ENCODE measurements at regions not wholly inside any gene's neighbourhood (a gene's known extent, or its start where the extent isn't known, plus 50 kb on each side); places are given as distances from the start of the nearest gene placed in this dataset.

DNA sequence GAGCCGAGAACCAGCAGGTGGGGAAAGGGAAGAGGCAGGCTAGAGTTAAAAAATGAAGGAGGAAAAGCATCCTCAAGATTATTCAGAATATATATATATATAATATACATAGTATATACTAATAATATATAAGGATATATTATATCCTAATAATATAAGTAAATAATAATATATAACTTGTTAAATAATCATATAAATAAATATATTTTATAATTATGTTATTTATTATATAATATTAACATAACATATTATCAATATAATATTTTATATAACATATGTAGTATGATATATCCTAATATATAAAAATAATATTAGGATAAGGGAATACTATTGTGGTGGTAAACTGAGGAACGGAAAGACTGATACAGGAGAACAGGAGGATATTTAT is 171.8 kb downstream of the TRIM27 start:
- Mint-ChIP-seq H3K9me3 (ENCODE audit: insufficient read depth) (peaks cover 13% of the 10 kb centered on the region), H3K4me1 (ENCODE audit: low read depth) (no peaks in the 10 kb centered on the region), H3K4me3 (no peak overlapping the region), H3K36me3 (ENCODE audit: low read depth) (no peaks in the 10 kb centered on the region), H3K27ac (no peak overlapping the region), H3K27me3 (ENCODE audit: low read depth) (peaks cover 12% of the 10 kb centered on the region)
- POLR2A ChIA-PET, result interaction anchor here (0.6 kb wide), 1 partner anchor 59 kb away, joined by 3 read pairs; no protein-coding TSS in a partner anchor
- no peak for DNase-seq
- ATAC-seq, result no peak
- CTCF ChIA-PET, result no interaction called here

DNA sequence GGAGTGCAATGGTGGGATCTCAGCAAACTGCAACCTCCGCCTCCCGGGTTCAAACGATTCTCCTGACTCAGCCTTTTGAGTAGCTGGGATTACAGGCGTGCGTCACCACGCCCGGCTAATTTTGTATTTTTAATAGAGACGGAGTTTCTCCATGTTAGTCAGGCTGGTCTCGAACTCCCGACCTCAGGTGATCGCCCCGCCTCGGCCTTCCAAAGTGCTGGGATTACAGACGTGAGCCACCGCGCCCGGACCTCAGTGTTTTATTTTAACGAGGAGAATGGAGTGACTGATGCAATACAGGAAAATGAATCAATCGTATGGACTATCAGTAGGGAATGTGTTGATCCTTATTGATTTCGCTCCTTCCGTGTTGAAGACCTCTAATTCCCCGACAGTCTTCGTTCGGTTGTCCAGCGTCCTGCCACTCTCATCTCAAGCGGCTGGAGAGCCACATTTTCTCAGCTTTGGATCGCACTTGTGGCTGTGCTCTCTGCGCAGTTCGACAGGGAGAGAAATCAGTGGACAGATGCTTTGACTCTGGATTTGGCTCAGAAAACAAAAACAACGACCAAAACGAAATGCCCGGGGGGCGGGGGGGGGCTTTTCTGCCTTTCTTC is 166.2 kb downstream of the TRIM27 start:
- Mint-ChIP-seq H3K4me1 (ENCODE audit: low read depth) (no peaks in the 10 kb centered on the region), H3K36me3 (ENCODE audit: low read depth) (no peaks in the 10 kb centered on the region), H3K27me3 (ENCODE audit: low read depth) (peaks cover 9% of the 10 kb centered on the region), H3K27ac (no peak overlapping the region), H3K4me3 (no peak overlapping the region), H3K9me3 (ENCODE audit: insufficient read depth) (no peaks in the 10 kb centered on the region)
- ATAC-seq (no peak), DNase-seq (no peak)
- ChIA-PET POLR2A (no interaction called here), CTCF (no interaction called here)

DNA sequence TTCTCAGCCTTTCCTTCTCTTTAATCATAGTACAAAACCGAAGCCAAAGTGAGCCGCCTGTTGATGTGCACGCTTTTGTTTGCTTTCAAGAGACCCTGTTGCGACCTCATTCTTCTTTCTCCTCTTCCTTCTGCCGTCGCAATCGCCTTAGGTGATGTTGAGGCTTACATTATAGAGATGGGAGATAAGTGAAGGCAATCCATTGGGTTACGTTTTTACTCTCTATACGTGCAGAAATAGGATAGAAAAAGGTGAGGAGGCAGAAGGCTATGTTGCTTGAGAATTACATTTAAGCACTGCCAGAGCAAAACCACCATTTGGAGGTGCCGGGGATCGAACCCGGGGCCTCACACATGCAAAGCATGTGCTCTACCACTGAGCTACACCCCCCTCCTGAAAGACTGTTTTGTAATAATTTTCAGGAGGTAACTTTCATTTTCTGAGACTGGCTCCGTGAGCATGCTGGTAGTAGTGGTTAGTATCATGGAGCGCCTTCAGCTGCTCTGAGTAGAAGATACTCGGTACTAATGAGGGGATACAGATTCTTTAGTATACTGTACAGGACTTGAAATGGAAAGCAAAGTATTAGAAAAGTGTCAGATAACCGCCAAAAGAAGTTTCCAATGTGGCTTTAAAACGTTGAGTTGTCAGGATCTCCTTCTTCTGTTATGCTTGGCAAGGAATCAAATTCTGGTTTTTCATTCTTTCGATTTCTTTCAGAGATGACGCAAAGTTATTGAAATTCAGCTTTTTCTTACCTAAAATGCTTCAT is 165.6 kb downstream of the TRIM27 start:
- H3K4me1 Mint-ChIP-seq (ENCODE audit: low read depth), result no peaks in the 10 kb centered on the region
- H3K36me3 Mint-ChIP-seq (ENCODE audit: low read depth), result no peaks in the 10 kb centered on the region
- H3K9me3 Mint-ChIP-seq (ENCODE audit: insufficient read depth), result no peaks in the 10 kb centered on the region
- peaks cover 9% of the 10 kb centered on the region for H3K27me3 Mint-ChIP-seq (ENCODE audit: low read depth)
- DNase-seq (no peak), ATAC-seq (no peak)
- H3K4me3 Mint-ChIP-seq, result no peak overlapping the region
- H3K27ac Mint-ChIP-seq, result no peak overlapping the region
- ChIA-PET POLR2A (no interaction called here), CTCF (no interaction called here)

DNA sequence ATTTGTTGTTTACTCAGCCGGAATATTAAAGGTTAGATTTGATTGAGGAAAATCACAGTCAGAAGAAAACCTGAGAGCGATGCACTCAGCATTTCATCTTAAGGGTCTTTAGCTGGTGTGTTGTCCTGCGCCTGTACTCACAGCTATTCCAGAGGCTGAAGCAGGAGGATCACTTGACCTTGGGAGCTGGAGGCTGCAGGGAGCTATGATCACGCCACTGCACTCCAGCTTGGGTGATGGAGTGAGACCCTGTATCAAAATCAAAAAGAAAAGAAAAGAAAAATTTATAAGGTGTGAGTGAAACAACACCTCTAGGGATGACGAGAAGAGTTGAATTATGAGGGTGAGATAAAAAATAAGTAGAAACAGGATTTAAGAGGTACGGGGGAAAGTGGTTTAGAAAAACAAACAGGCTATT is 165.0 kb downstream of the TRIM27 start:
- ChIA-PET POLR2A (no interaction called here), CTCF (no interaction called here)
- ATAC-seq (no peak), DNase-seq (no peak)
- Mint-ChIP-seq H3K27me3 (ENCODE audit: low read depth) (peaks cover 9% of the 10 kb centered on the region), H3K27ac (no peak overlapping the region), H3K9me3 (ENCODE audit: insufficient read depth) (no peaks in the 10 kb centered on the region), H3K4me3 (no peak overlapping the region), H3K36me3 (ENCODE audit: low read depth) (no peaks in the 10 kb centered on the region), H3K4me1 (ENCODE audit: low read depth) (no peaks in the 10 kb centered on the region)

DNA sequence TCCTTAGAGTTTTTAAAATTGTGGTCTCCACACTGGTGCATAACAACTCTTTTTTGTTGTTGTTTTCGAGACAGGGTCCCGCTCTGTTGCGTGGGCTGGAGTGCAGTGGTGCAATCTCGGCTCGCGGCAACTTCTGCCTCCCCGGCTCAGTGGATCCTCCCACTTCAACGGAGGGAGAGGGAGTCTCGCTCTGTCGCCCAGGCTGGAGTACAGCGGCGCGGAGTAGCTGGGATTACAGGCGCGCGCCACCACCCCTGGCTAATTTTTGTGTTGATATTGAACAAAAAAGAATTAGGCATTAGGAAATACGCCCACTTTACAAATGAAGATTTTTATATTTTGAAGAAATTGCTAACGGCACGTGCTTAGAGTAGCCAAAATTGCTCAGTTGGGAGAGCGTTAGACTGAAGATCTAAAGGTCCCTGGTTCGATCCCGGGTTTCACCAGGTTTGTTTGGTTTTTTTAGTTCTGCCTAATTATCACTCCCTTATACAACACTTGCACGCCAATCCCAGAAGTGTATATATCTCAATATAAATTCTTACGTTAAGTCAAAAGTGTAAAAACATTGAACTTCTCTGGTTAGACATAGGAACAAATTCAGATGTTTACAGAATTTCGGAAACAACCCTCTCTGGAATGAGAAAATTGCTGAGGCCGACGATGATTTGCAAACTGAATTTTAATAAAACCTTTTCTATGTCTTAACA is 159.6 kb downstream of the TRIM27 start:
- no peaks in the 10 kb centered on the region for H3K36me3 Mint-ChIP-seq (ENCODE audit: low read depth)
- peaks cover 4% of the 10 kb centered on the region for H3K9me3 Mint-ChIP-seq (ENCODE audit: insufficient read depth)
- ChIA-PET CTCF (no interaction called here), POLR2A (no interaction called here)
- no peaks in the 10 kb centered on the region for H3K4me1 Mint-ChIP-seq (ENCODE audit: low read depth)
- H3K27me3 Mint-ChIP-seq (ENCODE audit: low read depth), result peaks cover 51% of the 10 kb centered on the region
- ATAC-seq (no peak), DNase-seq (no peak)
- H3K27ac Mint-ChIP-seq, result no peak overlapping the region
- H3K4me3 Mint-ChIP-seq, result no peak overlapping the region

DNA sequence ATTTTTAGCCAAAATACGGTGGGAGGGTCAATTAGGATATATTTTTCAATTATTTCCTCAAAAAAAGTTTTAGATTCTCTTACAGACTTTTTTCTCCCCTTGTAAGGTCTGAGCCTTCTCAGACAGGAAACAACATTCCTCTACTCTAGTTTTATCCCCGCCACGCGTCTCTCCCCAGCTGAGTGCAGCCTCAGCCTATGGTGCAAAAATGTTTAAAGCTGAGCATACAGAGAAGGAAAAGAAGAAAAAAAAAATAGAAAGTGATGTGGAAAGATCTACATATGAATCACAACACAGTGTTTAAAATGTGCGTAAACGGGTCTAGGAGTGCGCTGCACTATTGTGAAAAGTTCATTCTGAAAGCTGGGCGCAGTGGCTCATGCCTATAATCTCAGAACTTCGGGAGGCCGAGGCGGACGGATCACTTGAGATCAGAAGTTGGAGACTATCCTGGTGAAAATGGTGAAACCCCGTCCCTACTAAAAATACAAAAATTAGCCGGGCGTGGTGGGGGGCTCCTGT is 159.0 kb downstream of the TRIM27 start:
- POLR2A ChIA-PET, result no interaction called here
- Mint-ChIP-seq H3K27ac (no peak overlapping the region), H3K9me3 (ENCODE audit: insufficient read depth) (peaks cover 7% of the 10 kb centered on the region), H3K36me3 (ENCODE audit: low read depth) (no peaks in the 10 kb centered on the region), H3K4me3 (no peak overlapping the region), H3K4me1 (ENCODE audit: low read depth) (no peaks in the 10 kb centered on the region), H3K27me3 (ENCODE audit: low read depth) (peaks cover 57% of the 10 kb centered on the region)
- CTCF ChIA-PET, result no interaction called here
- DNase-seq (no peak), ATAC-seq (no peak)

DNA sequence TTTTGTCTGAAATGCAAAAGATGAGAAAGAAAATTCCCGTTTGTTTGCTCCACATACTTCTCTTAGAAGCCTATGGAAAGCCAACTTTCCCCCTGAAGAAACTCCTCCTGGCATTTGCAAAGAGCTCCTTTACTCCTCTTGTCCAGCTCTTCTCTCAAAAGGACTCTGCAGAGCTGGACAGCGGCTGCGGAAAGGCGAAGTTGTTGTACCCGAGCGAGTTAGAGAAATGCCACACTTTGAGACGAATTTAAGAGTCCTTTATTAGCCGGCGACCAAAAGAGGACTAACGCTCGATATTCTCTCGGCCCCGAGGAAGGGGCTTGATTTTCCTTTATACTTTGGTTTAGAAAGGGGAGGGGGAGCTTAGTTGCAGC is 157.8 kb downstream of the TRIM27 start:
- ChIA-PET POLR2A (no interaction called here), CTCF (no interaction called here)
- Mint-ChIP-seq H3K36me3 (ENCODE audit: low read depth) (no peaks in the 10 kb centered on the region), H3K4me1 (ENCODE audit: low read depth) (no peaks in the 10 kb centered on the region), H3K4me3 (no peak overlapping the region), H3K27ac (no peak overlapping the region), H3K9me3 (ENCODE audit: insufficient read depth) (peaks cover 8% of the 10 kb centered on the region), H3K27me3 (ENCODE audit: low read depth) (peaks cover 64% of the 10 kb centered on the region)
- ATAC-seq (no peak), DNase-seq (no peak)

DNA sequence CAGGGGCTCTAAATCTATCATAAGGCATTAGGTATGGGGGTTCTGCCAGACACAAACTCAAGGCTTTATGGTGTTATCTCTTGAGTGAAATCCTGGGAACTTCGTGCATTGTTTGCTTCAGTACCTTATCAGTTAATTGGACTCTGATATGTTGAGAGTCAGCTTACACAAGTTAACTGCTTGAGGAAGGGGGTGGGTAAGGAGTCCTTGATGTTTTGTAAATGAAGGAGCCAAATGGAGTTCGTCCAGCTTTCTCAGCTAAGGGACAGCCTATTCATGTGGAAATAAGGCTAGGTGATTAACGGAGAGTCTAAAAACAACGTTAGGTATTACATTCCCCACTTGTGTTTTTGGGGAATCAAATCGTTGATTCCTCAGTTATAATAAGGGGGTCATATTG is 157.4 kb downstream of the TRIM27 start:
- Mint-ChIP-seq H3K27me3 (ENCODE audit: low read depth) (peaks cover 69% of the 10 kb centered on the region), H3K4me1 (ENCODE audit: low read depth) (no peaks in the 10 kb centered on the region), H3K4me3 (no peak overlapping the region), H3K36me3 (ENCODE audit: low read depth) (no peaks in the 10 kb centered on the region), H3K27ac (no peak overlapping the region), H3K9me3 (ENCODE audit: insufficient read depth) (peaks cover 8% of the 10 kb centered on the region)
- DNase-seq (no peak), ATAC-seq (no peak)
- ChIA-PET CTCF (no interaction called here), POLR2A (no interaction called here)

DNA sequence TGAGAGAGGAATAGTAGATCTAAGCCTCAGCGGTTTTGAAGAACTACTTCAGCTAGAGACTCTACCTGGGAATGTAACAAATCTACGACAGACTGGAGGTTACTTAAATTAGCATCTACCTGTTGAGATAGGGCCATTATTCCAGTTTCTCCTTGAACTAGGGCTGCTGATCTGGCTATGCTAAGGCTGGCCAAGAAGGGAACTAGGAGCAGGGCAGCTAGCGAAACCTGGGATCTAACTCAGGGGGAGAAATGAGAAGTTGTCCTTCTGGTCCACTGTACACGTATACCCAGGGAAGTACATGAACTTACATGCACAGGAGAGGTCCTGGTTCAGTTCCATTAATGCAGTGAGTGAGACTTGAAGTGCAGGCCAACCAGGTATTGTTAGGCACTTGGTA is 156.7 kb downstream of the TRIM27 start:
- Mint-ChIP-seq H3K36me3 (ENCODE audit: low read depth) (no peaks in the 10 kb centered on the region), H3K9me3 (ENCODE audit: insufficient read depth) (peaks cover 8% of the 10 kb centered on the region), H3K27ac (no peak overlapping the region), H3K4me1 (ENCODE audit: low read depth) (no peaks in the 10 kb centered on the region), H3K4me3 (no peak overlapping the region), H3K27me3 (ENCODE audit: low read depth) (peaks cover 70% of the 10 kb centered on the region)
- ChIA-PET CTCF (no interaction called here), POLR2A (no interaction called here)
- no peak for ATAC-seq
- no peak for DNase-seq

DNA sequence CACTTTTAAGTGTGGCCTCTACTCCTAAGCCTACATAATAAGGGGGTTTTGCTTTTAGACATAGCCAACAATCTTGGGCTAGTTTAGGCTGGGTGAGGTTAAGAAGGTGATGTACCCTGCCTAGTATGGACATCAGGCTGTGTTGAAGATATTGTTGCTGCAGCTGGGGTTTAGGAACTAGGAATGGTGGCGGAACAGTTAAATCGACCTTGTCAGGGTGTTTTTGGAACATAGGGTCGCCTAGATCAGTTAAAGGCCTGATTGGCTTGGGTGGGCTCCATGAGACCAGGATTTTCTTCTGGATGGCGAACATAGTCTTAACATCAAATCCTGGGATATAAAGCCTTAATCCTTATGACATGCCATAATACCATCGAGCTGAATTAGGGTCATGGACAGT is 156.1 kb downstream of the TRIM27 start:
- Mint-ChIP-seq H3K9me3 (ENCODE audit: insufficient read depth) (peaks cover 8% of the 10 kb centered on the region), H3K4me1 (ENCODE audit: low read depth) (no peaks in the 10 kb centered on the region), H3K27me3 (ENCODE audit: low read depth) (peaks cover 76% of the 10 kb centered on the region), H3K27ac (no peak overlapping the region), H3K4me3 (no peak overlapping the region), H3K36me3 (ENCODE audit: low read depth) (peaks cover 1% of the 10 kb centered on the region)
- ChIA-PET POLR2A (no interaction called here), CTCF (no interaction called here)
- DNase-seq, result no peak
- no peak for ATAC-seq

DNA sequence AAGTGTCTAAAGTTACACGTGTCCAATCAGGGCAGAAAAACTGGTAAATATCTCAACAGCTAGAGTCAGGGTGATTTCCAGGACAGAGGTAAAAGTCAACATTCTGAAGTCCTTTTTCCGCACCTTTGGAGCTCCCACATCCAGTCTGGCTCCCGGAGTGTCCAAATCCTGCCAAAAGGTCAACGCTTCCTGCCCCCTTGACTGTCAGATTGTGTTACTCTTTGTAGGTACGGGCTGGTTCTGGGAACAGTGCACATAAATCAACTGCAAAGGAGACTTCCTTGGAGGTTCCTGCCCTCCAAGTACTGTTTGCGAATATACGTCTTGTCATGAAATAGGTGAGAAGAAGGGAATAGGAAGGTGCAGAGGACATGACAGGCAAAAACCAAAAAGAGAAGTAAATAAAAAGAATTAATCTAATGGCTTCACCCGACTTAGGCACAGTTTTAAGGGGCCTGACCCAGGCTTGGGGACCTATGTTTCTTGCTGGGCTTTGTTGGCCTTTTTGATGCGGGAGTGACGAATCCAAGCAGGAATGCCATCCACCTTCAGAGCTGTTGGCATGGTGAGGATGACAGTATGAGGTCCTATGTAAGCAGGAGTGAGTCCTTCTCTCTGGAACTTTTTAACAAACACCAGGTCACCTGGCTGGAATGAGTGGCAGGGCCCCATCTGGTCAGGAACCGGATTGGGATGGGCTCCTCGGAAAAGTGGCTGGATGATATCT is 155.4 kb downstream of the TRIM27 start:
- CTCF ChIA-PET, result no interaction called here
- no peak for DNase-seq
- H3K27ac Mint-ChIP-seq, result no peak overlapping the region
- no peak overlapping the region for H3K4me3 Mint-ChIP-seq
- peaks cover 82% of the 10 kb centered on the region for H3K27me3 Mint-ChIP-seq (ENCODE audit: low read depth)
- POLR2A ChIA-PET, result no interaction called here
- H3K36me3 Mint-ChIP-seq (ENCODE audit: low read depth), result peaks cover 8% of the 10 kb centered on the region
- no peak for ATAC-seq
- peaks cover 12% of the 10 kb centered on the region for H3K9me3 Mint-ChIP-seq (ENCODE audit: insufficient read depth)
- H3K4me1 Mint-ChIP-seq (ENCODE audit: low read depth), result peaks cover 5% of the 10 kb centered on the region

Measured in activated CD8-positive, alpha-beta T cell treated with anti-CD3 and anti-CD28 coated beads, Interleukin-2, amount 10 ng/mL, durations not matched to agents 7 days and 5 days (primary cell).